ENCODE measurements at regions not wholly inside any gene's neighbourhood (a gene's known extent, or its start where the extent isn't known, plus 50 kb on each side); places are given as distances from the start of the nearest gene placed in this dataset.

- TF ChIP-seq TCF4 (CRISPR knock-in tag; IDR thresholded peaks at IDR 0.05; ENCODE audit: borderline replicate concordance) (no peak), BACH2 (CRISPR knock-in tag; IDR thresholded peaks at IDR 0.05; ENCODE audit: borderline replicate concordance) (no peak), ZFP30 (CRISPR knock-in tag; IDR thresholded peaks at IDR 0.05) (no peak), PATZ1 (CRISPR knock-in tag; IDR thresholded peaks at IDR 0.05; ENCODE audit: borderline replicate concordance) (no peak), ZFP3 (CRISPR knock-in tag; IDR thresholded peaks at IDR 0.05) (no peak), ZC3H10 (CRISPR knock-in tag; IDR thresholded peaks at IDR 0.05) (no peak), PPARA (CRISPR knock-in tag; IDR thresholded peaks at IDR 0.05; ENCODE audit: borderline replicate concordance) (no peak), ARNTL (CRISPR knock-in tag; IDR thresholded peaks at IDR 0.05; ENCODE audit: borderline replicate concordance, low read depth) (no peak), ISL1 (CRISPR knock-in tag; IDR thresholded peaks at IDR 0.05) (no peak)
Measured at GRCh38 chr22:10727393-10727792, 4800.6 kb upstream of the OR11H1 start.
